ENCODE measurements at regions not wholly inside any gene's neighbourhood (a gene's known extent, or its start where the extent isn't known, plus 50 kb on each side); places are given as distances from the start of the nearest gene placed in this dataset.

DNA sequence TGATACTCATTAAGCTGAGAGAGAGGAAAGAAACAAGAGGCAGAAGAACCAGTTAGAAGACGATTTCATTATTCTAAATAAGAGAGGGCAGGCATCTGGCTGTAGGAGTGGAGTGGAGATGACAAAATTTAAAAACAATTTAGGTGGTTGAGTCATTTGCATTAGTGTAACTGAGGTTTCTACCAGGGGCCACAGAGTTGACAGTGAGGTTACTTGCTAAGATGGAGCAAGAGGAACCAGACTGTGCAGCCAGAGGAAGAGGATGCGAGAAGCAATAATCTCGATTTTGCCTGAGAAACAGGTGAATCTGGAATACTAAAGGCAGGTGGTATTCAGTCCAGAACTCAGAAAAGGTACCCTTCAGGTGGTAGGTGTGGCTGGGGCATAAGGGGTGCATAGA lies 491.9 kb downstream of the MID1IP1 start:
- POLR2A ChIA-PET: no interaction called here
- no TSS peak for BruUV-seq (replicated peaks)
- H3K4me3 Mint-ChIP-seq (ENCODE audit: unreplicated experiment): no peak overlapping the region

DNA sequence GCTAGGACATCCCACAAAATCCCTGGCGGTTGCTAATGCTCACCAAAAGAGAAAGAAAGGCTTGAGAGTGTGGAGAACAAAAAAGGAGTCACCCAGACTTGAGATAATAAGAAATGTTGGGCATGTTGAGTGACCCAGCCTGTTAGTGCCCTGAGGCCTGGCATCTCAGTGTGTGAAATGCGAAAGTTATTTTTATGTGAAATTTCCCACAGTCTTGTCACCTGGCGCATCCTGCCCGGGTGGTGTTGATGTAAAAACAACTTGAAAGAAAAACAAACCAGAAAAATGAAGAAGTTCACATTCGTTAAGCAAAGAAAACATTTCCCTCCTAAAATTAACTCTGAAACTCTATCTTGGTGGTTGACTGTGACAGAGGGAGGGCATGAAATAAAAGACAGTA lies 495.2 kb downstream of the MID1IP1 start:
- Histone ChIP-seq H3K4me3 (ENCODE audit: low read depth, low read length) (no peak overlapping the region), H3K4me1 (no peaks in the 10 kb centered on the region), H3K27me3 (replicated peaks; ENCODE audit: control insufficient read depth, insufficient read depth, low read length) (no peaks in the 10 kb centered on the region), H3K9me3 (no peaks in the 10 kb centered on the region), H3K36me3 (ENCODE audit: control insufficient read depth, insufficient read depth, low read length) (no peaks in the 10 kb centered on the region)
- Mint-ChIP-seq H3K27me3 (ENCODE audit: insufficient read depth, unreplicated experiment) (peaks cover 7% of the 10 kb centered on the region), H3K9me3 (ENCODE audit: unreplicated experiment) (peaks cover 29% of the 10 kb centered on the region), H3K27ac (ENCODE audit: unreplicated experiment) (no peak overlapping the region), H3K4me1 (ENCODE audit: low read depth, unreplicated experiment) (no peaks in the 10 kb centered on the region), H3K4me3 (ENCODE audit: unreplicated experiment) (no peak overlapping the region), H3K36me3 (ENCODE audit: insufficient read depth, unreplicated experiment) (no peaks in the 10 kb centered on the region)
- ChIA-PET CTCF (no interaction called here), POLR2A (no interaction called here)
- no TSS peak for BruUV-seq (replicated peaks)
- intact Hi-C loops (cut with micrococcal nuclease; ENCODE audit: unreplicated experiment): no loop called here
- TF ChIP-seq, protein P1, sequence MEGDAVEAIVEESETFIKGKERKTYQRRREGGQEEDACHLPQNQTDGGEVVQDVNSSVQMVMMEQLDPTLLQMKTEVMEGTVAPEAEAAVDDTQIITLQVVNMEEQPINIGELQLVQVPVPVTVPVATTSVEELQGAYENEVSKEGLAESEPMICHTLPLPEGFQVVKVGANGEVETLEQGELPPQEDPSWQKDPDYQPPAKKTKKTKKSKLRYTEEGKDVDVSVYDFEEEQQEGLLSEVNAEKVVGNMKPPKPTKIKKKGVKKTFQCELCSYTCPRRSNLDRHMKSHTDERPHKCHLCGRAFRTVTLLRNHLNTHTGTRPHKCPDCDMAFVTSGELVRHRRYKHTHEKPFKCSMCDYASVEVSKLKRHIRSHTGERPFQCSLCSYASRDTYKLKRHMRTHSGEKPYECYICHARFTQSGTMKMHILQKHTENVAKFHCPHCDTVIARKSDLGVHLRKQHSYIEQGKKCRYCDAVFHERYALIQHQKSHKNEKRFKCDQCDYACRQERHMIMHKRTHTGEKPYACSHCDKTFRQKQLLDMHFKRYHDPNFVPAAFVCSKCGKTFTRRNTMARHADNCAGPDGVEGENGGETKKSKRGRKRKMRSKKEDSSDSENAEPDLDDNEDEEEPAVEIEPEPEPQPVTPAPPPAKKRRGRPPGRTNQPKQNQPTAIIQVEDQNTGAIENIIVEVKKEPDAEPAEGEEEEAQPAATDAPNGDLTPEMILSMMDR (IDR thresholded peaks at IDR 0.05; ENCODE audit: insufficient read depth in 1 of 2, low read depth in 1 of 2, low read length in 1 of 2, severe bottlenecking in 1 of 2, unreplicated experiment in 1 of 2): no peak
- no peak for DNase-seq

More for the DNA sequence above, 491.9 kb downstream of the MID1IP1 start:
- Mint-ChIP-seq H3K9me3 (ENCODE audit: unreplicated experiment) (peaks cover 17% of the 10 kb centered on the region), H3K4me1 (ENCODE audit: low read depth, unreplicated experiment) (no peaks in the 10 kb centered on the region), H3K36me3 (ENCODE audit: insufficient read depth, unreplicated experiment) (no peaks in the 10 kb centered on the region), H3K27ac (ENCODE audit: unreplicated experiment) (no peak overlapping the region), H3K27me3 (ENCODE audit: insufficient read depth, unreplicated experiment) (peaks cover 3% of the 10 kb centered on the region)
- CTCF ChIA-PET: no interaction called here
- H3K9me3 ChIP-seq: no peaks in the 10 kb centered on the region
- no peaks in the 10 kb centered on the region for H3K4me1 ChIP-seq
- no peak overlapping the region for H3K4me3 ChIP-seq (ENCODE audit: low read depth, low read length)
- TF ChIP-seq, protein P1 (IDR thresholded peaks at IDR 0.05; ENCODE audit: insufficient read depth in 1 of 2, low read depth in 1 of 2, low read length in 1 of 2, severe bottlenecking in 1 of 2, unreplicated experiment in 1 of 2): no peak
- no peak for DNase-seq
- H3K36me3 ChIP-seq (ENCODE audit: control insufficient read depth, insufficient read depth, low read length): no peaks in the 10 kb centered on the region
- H3K27me3 ChIP-seq (replicated peaks; ENCODE audit: control insufficient read depth, insufficient read depth, low read length): no peaks in the 10 kb centered on the region
- intact Hi-C loops (cut with micrococcal nuclease; ENCODE audit: unreplicated experiment): no loop called here

DNA sequence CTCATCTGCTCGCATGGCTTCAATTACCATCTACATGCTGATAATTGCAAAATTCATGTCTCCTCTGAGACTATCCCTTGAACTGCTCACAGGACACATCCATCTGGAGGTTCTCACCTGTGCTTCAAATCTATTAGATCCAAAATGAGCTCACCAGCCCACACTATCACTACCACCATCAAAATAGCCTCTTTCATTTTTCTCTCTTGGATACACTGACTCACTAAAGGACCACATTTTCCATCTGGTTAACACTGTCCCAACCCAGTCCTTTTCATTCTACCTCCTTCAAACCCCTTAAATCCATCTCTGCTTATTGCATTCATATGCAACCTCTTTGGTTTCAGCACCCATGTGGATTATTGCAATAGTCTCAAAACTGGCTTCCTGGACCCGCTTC lies 497.6 kb downstream of the MID1IP1 start:
- Histone ChIP-seq H3K36me3 (ENCODE audit: control insufficient read depth, insufficient read depth, low read length) (no peaks in the 10 kb centered on the region), H3K27me3 (replicated peaks; ENCODE audit: control insufficient read depth, insufficient read depth, low read length) (no peaks in the 10 kb centered on the region), H3K9me3 (no peaks in the 10 kb centered on the region), H3K4me1 (no peaks in the 10 kb centered on the region), H3K4me3 (ENCODE audit: low read depth, low read length) (no peak overlapping the region)
- CTCF ChIA-PET: no interaction called here
- no peak overlapping the region for H3K4me3 Mint-ChIP-seq (ENCODE audit: unreplicated experiment)
- no TSS peak for BruUV-seq (replicated peaks)
- peaks cover 5% of the 10 kb centered on the region for H3K27me3 Mint-ChIP-seq (ENCODE audit: insufficient read depth, unreplicated experiment)
- POLR2A ChIA-PET: no interaction called here
- no peak for DNase-seq
- TF ChIP-seq, protein P1 (IDR thresholded peaks at IDR 0.05; ENCODE audit: insufficient read depth in 1 of 2, low read depth in 1 of 2, low read length in 1 of 2, severe bottlenecking in 1 of 2, unreplicated experiment in 1 of 2): no peak
- H3K9me3 Mint-ChIP-seq (ENCODE audit: unreplicated experiment): peaks cover 19% of the 10 kb centered on the region
- no peak overlapping the region for H3K27ac Mint-ChIP-seq (ENCODE audit: unreplicated experiment)
- no peaks in the 10 kb centered on the region for H3K36me3 Mint-ChIP-seq (ENCODE audit: insufficient read depth, unreplicated experiment)
- H3K4me1 Mint-ChIP-seq (ENCODE audit: low read depth, unreplicated experiment): no peaks in the 10 kb centered on the region
- intact Hi-C loops (cut with micrococcal nuclease; ENCODE audit: unreplicated experiment): no loop called here

Data from Caco-2 (cell line).